K562 (cell line): ENCODE measurements at regions not wholly inside any gene's neighbourhood (a gene's known extent, or its start where the extent isn't known, plus 50 kb on each side); places are given as distances from the start of the nearest gene placed in this dataset.

Experiments
- ATAC-seq: fragments of 200-7000 bp; cut with Tn5 transposase; 3 replicates; pipeline ENCODE4 v1.9.1; 2020; ENCODE audit warnings: moderate library complexity
- BruUV-seq: library from RNA; stranded (reverse); fragments of 400-500 nt; replicated peaks from 2 replicates; lab custom pipeline; 2021; lab: Mats Ljungman, UMichigan
- CTCF ChIA-PET: fragments of 300-600 bp; formaldehyde crosslinking; extraction: SDS; loops from one replicate; lab custom pipeline; 2021; ENCODE audit warnings: low intra/inter-chr PET ratio; lab: Yijun Ruan, JAX
- POLR2A ChIA-PET: fragments of 300-600, 350-650 bp; sonication (Branson Sonifier 250); formaldehyde crosslinking; extraction: SDS; loops from one replicate; lab custom pipeline; 2021; ENCODE audit warnings: antibody characterized with exemption, inconsistent platforms; lab: Yijun Ruan, JAX
- DNase-seq, 4 experiments: peaks; one replicate each; pipeline versions ENCODE4 v3.0.0 to v3.0.0-alpha.2; 2011 to 2018; ENCODE audit warnings: low spot score in 3 of 4, mixed read lengths in 3 of 4; ENCODE audit errors: extremely low read depth in 1 of 4
- FAIRE-seq: peaks from 2 replicates; lab custom pipeline; 2011; peaks lifted over from hg19 to GRCh38; lab: Jason Lieb, UNC
- H2AFZ ChIP-seq: 2 replicates; pipeline ENCODE4 v1.6.0; 2011; ENCODE audit warnings: low read depth, low read length, control low read depth, inconsistent platforms
- H3K27ac ChIP-seq: fragments of 200-600 bp; 3 replicates; pipeline ENCODE4 v1.8.0; 2011; ENCODE audit warnings: low read depth, mild to moderate bottlenecking, control low read depth, inconsistent platforms, low read length, moderate library complexity, mixed read lengths; ENCODE audit errors: extremely low read depth
- H3K27me3 ChIP-seq, 2 experiments: fragments of 300-600 bp in 1 of 2; 2 replicates in 1 of 2; 3 replicates in 1 of 2; pipeline versions ENCODE4 v1.6.0 to v1.8.0; 2011; ENCODE audit warnings: inconsistent platforms in 2 of 2, low read length in 2 of 2, mild to moderate bottlenecking in 1 of 2, mixed read lengths in 1 of 2, moderate library complexity in 1 of 2; ENCODE audit not compliant: control insufficient read depth in 2 of 2, insufficient read depth in 2 of 2
- H3K36me3 ChIP-seq: fragments of 300-600 bp; 3 replicates; pipeline ENCODE4 v1.8.0; 2011; ENCODE audit warnings: mild to moderate bottlenecking, low read length, inconsistent platforms; ENCODE audit not compliant: control insufficient read depth, insufficient read depth
- H3K4me1 ChIP-seq, 2 experiments: fragments of 200-600 bp in 1 of 2; replicated peaks in 1 of 2; 2 replicates in 1 of 2; 3 replicates in 1 of 2; pipeline versions ENCODE4 v1.5.1 to v1.8.0; 2011; ENCODE audit warnings: inconsistent platforms in 2 of 2, low read length in 2 of 2, mild to moderate bottlenecking in 1 of 2, mixed read lengths in 1 of 2, moderate library complexity in 1 of 2; ENCODE audit not compliant: control insufficient read depth in 2 of 2, insufficient read depth in 2 of 2
- H3K4me2 ChIP-seq: 2 replicates; pipeline ENCODE4 v1.6.1; 2011; ENCODE audit warnings: low read length, control low read depth, inconsistent platforms, mixed read lengths; ENCODE audit not compliant: insufficient read depth
- H3K4me3 ChIP-seq: fragments of 200-600 bp; sonication (generic), shearing (Covaris generic); 2 replicates; pipeline ENCODE4 v1.5.1; 2016; ENCODE audit warnings: control low read depth, inconsistent platforms
- H3K79me2 ChIP-seq: fragments of 200-600 bp; 3 replicates; pipeline ENCODE4 v1.8.0; 2011; ENCODE audit warnings: low read length, inconsistent platforms; ENCODE audit not compliant: control insufficient read depth, insufficient read depth
- H3K9ac ChIP-seq, 2 experiments: 2 replicates each; pipeline versions ENCODE4 v1.6.0 to v1.6.1; 2011; ENCODE audit warnings: low read depth in 2 of 2, low read length in 2 of 2, control low read depth in 1 of 2, inconsistent platforms in 1 of 2, mild to moderate bottlenecking in 1 of 2, mixed read lengths in 1 of 2; ENCODE audit not compliant: insufficient read depth in 1 of 2
- H3K9me1 ChIP-seq: one replicate; pipeline ENCODE4 v1.6.0; 2011; ENCODE audit warnings: inconsistent platforms, mild to moderate bottlenecking, low read length, moderate library complexity; ENCODE audit not compliant: control insufficient read depth, insufficient read depth
- H3K9me3 ChIP-seq: replicated peaks from 2 replicates; pipeline ENCODE4 v1.5.1; 2011; ENCODE audit warnings: low read depth, low read length, inconsistent platforms; ENCODE audit not compliant: control insufficient read depth, insufficient read depth
- H4K20me1 ChIP-seq: replicated peaks from 2 replicates; pipeline ENCODE4 v1.6.1; 2011; ENCODE audit warnings: low read length, inconsistent platforms, mixed read lengths; ENCODE audit not compliant: control insufficient read depth, insufficient read depth
- GATA2 ChIP-seq: sonication (generic); formaldehyde crosslinking; IDR thresholded peaks from 2 replicates; pipeline ENCODE4 v1.4.0; 2020; ENCODE audit warnings: mild to moderate bottlenecking, missing genetic modification reagents
- HDAC6 ChIP-seq: IDR thresholded peaks from 2 replicates; pipeline ENCODE4 v1.6.1; 2012; ENCODE audit warnings: low read depth, mild to moderate bottlenecking, control low read depth, inconsistent platforms, low read length, moderate library complexity
- HDAC8 ChIP-seq: fragments of 450-650 bp; IDR thresholded peaks from 2 replicates; pipeline ENCODE4 v1.6.1; 2016; ENCODE audit warnings: mild to moderate bottlenecking, missing genetic modification characterization, moderate library complexity, missing compliant biosample characterization
- NCOA2 ChIP-seq, 2 experiments: fragments of 450-650 bp; IDR thresholded peaks; 2 replicates each; pipeline ENCODE4 v1.6.1; 2018; ENCODE audit warnings: mild to moderate bottlenecking in 2 of 2, moderate library complexity in 1 of 2; ENCODE audit not compliant: partially characterized antibody in 2 of 2
- SMAD3 ChIP-seq: fragments of 450-650 bp; formaldehyde crosslinking; conservative IDR thresholded peaks from 2 replicates; pipeline ENCODE4 v1.4.0; 2020; ENCODE audit warnings: mild to moderate bottlenecking
- TRIM24 ChIP-seq, 2 experiments: fragments of 450-650 bp; IDR thresholded peaks; 2 replicates each; pipeline ENCODE4 v1.6.1; 2016
- ZNF316 ChIP-seq: fragments of 450-650 bp; IDR thresholded peaks from 2 replicates; pipeline ENCODE4 v1.6.1; 2016
- ZNF717 ChIP-seq: fragments of 250-450 bp; sonication (Bioruptor Pico); IDR thresholded peaks from 2 replicates; pipeline ENCODE4 v1.5.0; 2021
- WGBS: fragments of 100-300 bp; shearing (Covaris generic); methylation state at CpG from one replicate; pipeline ENCODE4 v1.1.6; 2016; ENCODE audit warnings: low coverage, mixed read lengths; ENCODE audit not compliant: insufficient coverage; ENCODE audit errors: missing lambda C conversion rate; 5-methylcytosine and 5-hydroxymethylcytosine counted together
- in situ Hi-C: fragments of 300-500 bp; cut with MboI; formaldehyde crosslinking; loops from 4 replicates; pipeline ENCODE4 v1.15.0; 2018; ENCODE audit warnings: inconsistent platforms, mixed read lengths
- intact Hi-C: fragments of 100-400 bp; cut with micrococcal nuclease; formaldehyde crosslinking; loops from 2 replicates; pipeline ENCODE4 v1.14.2; 2022
- TF ChIP-seq, protein P1 (sequence below): fragments of 450-650 bp; IDR thresholded peaks from 2 replicates; pipeline ENCODE4 v1.7.0; 2016; ENCODE audit warnings: borderline replicate concordance
- TF ChIP-seq, protein P2 (sequence below): sonication (generic); formaldehyde crosslinking; IDR thresholded peaks from 2 replicates; pipeline ENCODE4 v1.8.0; 2023; ENCODE audit warnings: missing genetic modification reagents, mild to moderate bottlenecking, borderline replicate concordance
- TF ChIP-seq, protein P3 (sequence below): fragments of 450-650 bp; IDR thresholded peaks from 2 replicates; pipeline ENCODE4 v1.6.1; 2016; ENCODE audit warnings: antibody characterized with exemption

DNA sequence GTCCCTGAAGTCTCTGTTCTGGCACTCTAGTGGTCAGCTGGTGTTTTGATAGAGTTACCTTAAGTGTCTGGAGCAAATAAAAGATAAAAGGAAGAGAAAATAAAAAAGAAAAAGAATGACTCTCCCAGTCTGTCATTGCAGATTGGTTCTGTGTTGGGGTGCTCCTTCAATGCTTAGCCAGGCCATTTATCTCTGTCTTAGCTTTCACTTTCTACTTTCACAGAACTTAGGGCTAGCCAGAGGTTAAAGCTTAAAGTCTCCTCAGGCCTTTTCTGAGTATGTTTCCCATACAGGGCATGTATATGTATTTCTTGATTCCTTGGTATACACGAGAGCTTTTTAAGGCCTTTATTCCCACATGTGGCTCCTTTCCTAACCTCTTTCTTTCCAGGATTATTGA is 83.1 kb upstream of the TEX13D start:
- H3K27ac ChIP-seq: no peak overlapping the region
- CTCF ChIA-PET: no interaction called here
- no peaks in the 10 kb centered on the region for H3K27me3 ChIP-seq
- no peaks in the 10 kb centered on the region for H3K4me1 ChIP-seq
- H4K20me1 ChIP-seq: no peaks in the 10 kb centered on the region
- FAIRE-seq (no peak), DNase-seq (no peak), ATAC-seq (no peak)
- 0% methylated on average over 1 of the region's 1 CpG for WGBS
- no peak overlapping the region for H2AFZ ChIP-seq
- BruUV-seq: no TSS peak
- POLR2A ChIA-PET: no interaction called here
- no peak overlapping the region for H3K9ac ChIP-seq
- no peaks in the 10 kb centered on the region for H3K79me2 ChIP-seq
- in situ Hi-C loops (no loop called here), intact Hi-C loops (no loop called here)
- no peak for TF ChIP-seq ZNF717 (CRISPR knock-in tag)
- TF ChIP-seq HDAC8 (tag): no peak
- TF ChIP-seq, protein P1, sequence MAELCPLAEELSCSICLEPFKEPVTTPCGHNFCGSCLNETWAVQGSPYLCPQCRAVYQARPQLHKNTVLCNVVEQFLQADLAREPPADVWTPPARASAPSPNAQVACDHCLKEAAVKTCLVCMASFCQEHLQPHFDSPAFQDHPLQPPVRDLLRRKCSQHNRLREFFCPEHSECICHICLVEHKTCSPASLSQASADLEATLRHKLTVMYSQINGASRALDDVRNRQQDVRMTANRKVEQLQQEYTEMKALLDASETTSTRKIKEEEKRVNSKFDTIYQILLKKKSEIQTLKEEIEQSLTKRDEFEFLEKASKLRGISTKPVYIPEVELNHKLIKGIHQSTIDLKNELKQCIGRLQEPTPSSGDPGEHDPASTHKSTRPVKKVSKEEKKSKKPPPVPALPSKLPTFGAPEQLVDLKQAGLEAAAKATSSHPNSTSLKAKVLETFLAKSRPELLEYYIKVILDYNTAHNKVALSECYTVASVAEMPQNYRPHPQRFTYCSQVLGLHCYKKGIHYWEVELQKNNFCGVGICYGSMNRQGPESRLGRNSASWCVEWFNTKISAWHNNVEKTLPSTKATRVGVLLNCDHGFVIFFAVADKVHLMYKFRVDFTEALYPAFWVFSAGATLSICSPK: no peak
- TF ChIP-seq HDAC6: no peak
- no peak for TF ChIP-seq GATA2 (CRISPR knock-in tag)
- TF ChIP-seq SMAD3 (CRISPR knock-in tag): no peak
- TF ChIP-seq, protein P2, sequence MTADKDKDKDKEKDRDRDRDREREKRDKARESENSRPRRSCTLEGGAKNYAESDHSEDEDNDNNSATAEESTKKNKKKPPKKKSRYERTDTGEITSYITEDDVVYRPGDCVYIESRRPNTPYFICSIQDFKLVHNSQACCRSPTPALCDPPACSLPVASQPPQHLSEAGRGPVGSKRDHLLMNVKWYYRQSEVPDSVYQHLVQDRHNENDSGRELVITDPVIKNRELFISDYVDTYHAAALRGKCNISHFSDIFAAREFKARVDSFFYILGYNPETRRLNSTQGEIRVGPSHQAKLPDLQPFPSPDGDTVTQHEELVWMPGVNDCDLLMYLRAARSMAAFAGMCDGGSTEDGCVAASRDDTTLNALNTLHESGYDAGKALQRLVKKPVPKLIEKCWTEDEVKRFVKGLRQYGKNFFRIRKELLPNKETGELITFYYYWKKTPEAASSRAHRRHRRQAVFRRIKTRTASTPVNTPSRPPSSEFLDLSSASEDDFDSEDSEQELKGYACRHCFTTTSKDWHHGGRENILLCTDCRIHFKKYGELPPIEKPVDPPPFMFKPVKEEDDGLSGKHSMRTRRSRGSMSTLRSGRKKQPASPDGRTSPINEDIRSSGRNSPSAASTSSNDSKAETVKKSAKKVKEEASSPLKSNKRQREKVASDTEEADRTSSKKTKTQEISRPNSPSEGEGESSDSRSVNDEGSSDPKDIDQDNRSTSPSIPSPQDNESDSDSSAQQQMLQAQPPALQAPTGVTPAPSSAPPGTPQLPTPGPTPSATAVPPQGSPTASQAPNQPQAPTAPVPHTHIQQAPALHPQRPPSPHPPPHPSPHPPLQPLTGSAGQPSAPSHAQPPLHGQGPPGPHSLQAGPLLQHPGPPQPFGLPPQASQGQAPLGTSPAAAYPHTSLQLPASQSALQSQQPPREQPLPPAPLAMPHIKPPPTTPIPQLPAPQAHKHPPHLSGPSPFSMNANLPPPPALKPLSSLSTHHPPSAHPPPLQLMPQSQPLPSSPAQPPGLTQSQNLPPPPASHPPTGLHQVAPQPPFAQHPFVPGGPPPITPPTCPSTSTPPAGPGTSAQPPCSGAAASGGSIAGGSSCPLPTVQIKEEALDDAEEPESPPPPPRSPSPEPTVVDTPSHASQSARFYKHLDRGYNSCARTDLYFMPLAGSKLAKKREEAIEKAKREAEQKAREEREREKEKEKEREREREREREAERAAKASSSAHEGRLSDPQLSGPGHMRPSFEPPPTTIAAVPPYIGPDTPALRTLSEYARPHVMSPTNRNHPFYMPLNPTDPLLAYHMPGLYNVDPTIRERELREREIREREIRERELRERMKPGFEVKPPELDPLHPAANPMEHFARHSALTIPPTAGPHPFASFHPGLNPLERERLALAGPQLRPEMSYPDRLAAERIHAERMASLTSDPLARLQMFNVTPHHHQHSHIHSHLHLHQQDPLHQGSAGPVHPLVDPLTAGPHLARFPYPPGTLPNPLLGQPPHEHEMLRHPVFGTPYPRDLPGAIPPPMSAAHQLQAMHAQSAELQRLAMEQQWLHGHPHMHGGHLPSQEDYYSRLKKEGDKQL: no peak
- no peak for TF ChIP-seq NCOA2 (IDR thresholded peaks at IDR 0.05; ENCODE audit: partially characterized antibody in 2 of 2)
- TF ChIP-seq, protein P3, sequence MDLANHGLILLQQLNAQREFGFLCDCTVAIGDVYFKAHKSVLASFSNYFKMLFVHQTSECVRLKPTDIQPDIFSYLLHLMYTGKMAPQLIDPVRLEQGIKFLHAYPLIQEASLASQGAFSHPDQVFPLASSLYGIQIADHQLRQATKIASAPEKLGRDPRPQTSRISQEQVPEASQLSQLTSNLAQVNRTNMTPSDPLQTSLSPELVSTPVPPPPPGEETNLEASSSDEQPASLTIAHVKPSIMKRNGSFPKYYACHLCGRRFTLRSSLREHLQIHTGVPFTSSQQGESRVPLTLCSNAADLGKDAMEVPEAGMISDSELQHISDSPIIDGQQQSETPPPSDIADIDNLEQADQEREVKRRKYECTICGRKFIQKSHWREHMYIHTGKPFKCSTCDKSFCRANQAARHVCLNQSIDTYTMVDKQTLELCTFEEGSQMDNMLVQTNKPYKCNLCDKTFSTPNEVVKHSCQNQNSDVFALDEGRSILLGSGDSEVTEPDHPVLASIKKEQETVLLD: no peak
- TF ChIP-seq TRIM24 (IDR thresholded peaks at IDR 0.05): no peak
- no peak for TF ChIP-seq ZNF316
- no peaks in the 10 kb centered on the region for H3K9me3 ChIP-seq
- H3K9me1 ChIP-seq: no peaks in the 10 kb centered on the region
- H3K4me2 ChIP-seq: no peak overlapping the region
- H3K4me3 ChIP-seq: no peak overlapping the region
- H3K36me3 ChIP-seq: no peaks in the 10 kb centered on the region
